ENCODE measurements at regions not wholly inside any gene's neighbourhood (a gene's known extent, or its start where the extent isn't known, plus 50 kb on each side); places are given as distances from the start of the nearest gene placed in this dataset.
A peak's percentile ranks its signal among the peaks of the same experiment; 100 is the strongest.

DNA sequence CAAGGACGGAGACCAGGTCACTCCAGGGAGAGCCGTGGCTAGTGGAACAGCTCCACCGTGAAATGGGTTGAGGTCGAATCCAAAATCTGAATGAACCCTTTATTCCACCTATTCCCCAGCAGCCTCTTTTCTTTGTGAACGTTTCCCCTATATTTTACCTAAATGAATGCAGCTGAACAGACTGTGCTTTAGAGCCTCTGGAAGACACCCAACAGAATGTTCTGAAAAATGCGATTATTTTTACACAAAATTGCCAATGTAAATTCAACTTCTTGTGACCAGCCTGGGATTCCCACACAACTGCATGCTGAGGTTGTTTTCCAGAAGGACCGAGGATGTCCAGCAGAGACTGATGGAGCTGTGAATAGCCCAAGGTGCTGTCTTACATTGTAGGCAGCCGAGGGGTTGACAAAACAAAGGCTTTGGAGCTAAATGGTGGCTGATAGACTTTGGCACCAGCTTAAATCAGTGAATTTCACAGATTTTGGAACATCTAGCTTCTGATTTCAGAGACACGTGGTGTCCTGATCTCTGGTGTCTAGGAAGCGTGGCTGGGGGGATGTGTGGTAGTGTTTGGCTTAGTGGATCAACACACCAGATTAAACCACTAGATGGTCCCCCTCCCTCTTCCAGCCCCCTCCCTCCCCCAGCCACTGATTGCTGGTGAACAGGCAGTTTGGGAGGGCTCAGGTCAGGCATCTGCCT, 150.4 kb downstream of the ZNF664 start:
- no peak for DNase-seq (ENCODE audit: low spot score in 2 of 2)
- Histone ChIP-seq H3K27ac (no peak overlapping the region), H3K27me3 (no peaks in the 10 kb centered on the region), H3K9me3 (no peaks in the 10 kb centered on the region), H3K36me3 (no peaks in the 10 kb centered on the region), H3K4me3 (no peak overlapping the region), H3K4me1 (peaks cover 0 to 21% (median 0%) of the 10 kb centered on the region in 4 donors)
- TF ChIP-seq, protein P1, sequence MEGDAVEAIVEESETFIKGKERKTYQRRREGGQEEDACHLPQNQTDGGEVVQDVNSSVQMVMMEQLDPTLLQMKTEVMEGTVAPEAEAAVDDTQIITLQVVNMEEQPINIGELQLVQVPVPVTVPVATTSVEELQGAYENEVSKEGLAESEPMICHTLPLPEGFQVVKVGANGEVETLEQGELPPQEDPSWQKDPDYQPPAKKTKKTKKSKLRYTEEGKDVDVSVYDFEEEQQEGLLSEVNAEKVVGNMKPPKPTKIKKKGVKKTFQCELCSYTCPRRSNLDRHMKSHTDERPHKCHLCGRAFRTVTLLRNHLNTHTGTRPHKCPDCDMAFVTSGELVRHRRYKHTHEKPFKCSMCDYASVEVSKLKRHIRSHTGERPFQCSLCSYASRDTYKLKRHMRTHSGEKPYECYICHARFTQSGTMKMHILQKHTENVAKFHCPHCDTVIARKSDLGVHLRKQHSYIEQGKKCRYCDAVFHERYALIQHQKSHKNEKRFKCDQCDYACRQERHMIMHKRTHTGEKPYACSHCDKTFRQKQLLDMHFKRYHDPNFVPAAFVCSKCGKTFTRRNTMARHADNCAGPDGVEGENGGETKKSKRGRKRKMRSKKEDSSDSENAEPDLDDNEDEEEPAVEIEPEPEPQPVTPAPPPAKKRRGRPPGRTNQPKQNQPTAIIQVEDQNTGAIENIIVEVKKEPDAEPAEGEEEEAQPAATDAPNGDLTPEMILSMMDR (IDR thresholded peaks at IDR 0.05) = no peak
- TF ChIP-seq POLR2A (IDR thresholded peaks at IDR 0.05) = no peak
- no peak for TF ChIP-seq EP300 (IDR thresholded peaks at IDR 0.05)
- WGBS, 2 donors = 44 to 47% methylated on average over 10 of the region's 10 CpGs

DNA sequence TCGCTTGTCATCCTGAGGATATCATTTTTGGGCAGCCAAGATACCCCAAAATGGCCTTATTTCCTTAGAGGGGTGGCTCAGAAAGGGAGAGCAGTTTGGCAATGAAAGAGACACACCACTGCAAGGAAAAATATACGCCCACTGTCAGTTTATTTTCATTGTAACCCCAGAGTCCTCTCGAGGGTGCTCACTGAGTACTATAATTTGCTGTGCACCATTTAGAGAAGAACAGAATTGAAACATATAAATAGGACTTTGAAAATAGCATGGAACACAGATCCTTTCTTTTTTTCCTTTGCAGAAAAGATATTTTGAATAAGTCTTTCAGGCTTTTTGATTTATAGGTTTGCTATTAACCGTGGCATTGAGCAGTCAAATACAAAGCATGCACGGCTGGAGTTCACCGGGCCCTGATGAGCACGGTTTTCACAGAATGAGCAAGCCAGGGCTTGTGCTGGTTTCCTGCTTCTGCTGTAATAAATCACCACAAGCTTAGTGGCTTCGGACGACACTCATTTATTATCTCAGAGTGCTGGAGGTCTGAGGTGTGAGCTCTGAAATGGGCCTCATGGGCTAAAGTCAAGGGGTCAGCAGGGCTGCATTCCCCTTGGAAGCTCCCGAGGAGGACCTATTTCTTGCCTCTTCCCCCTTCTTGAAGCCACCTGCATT, 152.3 kb downstream of the ZNF664 start:
- DNase-seq (ENCODE audit: low spot score in 2 of 2) = no peak
- Histone ChIP-seq H3K27me3 (no peaks in the 10 kb centered on the region), H3K36me3 (no peaks in the 10 kb centered on the region), H3K27ac (no peak overlapping the region), H3K9me3 (no peaks in the 10 kb centered on the region), H3K4me3 (no peak overlapping the region), H3K4me1 (peaks cover 0 to 21% (median 0%) of the 10 kb centered on the region in 4 donors)
- TF ChIP-seq POLR2A (IDR thresholded peaks at IDR 0.05) = no peak
- WGBS, 2 donors = 53 to 57% methylated on average over 10 of the region's 10 CpGs

DNA sequence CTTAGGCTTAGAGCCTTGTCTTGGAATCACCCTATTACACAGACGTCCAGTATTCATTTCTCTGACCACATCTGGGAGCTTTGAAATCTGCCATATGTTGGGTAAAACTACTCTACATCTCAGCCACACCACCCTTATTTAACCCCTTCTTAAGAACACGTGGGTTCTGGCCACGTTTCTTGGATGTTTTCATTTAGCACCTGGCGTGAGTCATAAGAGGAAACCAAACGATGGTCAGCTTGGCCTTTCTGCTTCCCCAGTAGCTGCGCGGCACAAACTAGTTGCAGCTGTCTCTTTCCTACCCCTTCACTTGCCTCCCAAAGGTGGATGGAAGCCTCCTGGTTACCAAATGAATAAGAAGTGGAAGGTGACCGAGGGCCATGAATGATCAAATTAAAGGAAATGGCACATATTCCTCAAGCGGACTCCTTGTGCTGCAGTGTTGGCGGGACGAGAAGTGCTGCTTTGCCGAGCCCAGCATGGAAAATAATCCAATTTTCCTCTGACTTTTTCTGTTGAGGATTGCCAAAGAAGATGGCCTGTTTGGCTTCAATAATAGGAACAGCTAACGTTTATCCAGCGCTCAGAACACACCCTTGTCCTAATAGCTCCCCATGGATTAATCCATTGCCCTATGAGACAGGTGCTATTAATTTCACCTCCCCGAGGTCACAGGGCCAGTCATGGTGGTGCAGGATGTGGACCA, 154.1 kb downstream of the ZNF664 start:
- H3K4me1 ChIP-seq = peaks cover 0 to 29% (median 0%) of the 10 kb centered on the region in 4 donors
- WGBS, 2 donors = 71 to 72% methylated on average over 15 of the region's 15 CpGs
- no peak for DNase-seq (ENCODE audit: low spot score in 2 of 2)

DNA sequence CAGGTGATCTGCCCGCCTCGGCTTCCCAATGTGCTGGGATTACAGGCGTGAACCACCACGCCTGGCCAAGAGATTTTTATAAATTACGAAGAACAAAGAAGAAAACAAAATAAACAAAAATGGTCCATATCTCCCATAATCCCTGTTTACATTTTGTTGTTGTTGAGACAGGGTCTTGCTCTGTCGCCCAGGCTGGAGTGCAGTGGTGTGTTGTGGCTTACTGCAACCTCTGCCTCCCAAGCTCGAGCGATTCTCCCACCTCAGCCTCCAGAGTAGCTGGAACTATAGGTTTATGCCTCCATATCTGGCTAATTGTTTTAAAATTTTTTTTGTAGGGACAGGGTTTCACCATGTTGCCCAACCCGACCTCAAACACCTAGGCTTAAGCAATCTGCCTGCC, 156.1 kb downstream of the ZNF664 start:
- Histone ChIP-seq H3K27me3 (no peaks in the 10 kb centered on the region), H3K9me3 (no peaks in the 10 kb centered on the region), H3K27ac (no peak overlapping the region), H3K4me1 (peaks cover 0 to 21% (median 0%) of the 10 kb centered on the region in 4 donors), H3K4me3 (no peak overlapping the region), H3K36me3 (no peaks in the 10 kb centered on the region)
- WGBS, 2 donors = 92 to 95% methylated on average over 9 of the region's 9 CpGs
- TF ChIP-seq EP300 (IDR thresholded peaks at IDR 0.05) (no peak), POLR2A (IDR thresholded peaks at IDR 0.05) (no peak)
- TF ChIP-seq, protein P1 (IDR thresholded peaks at IDR 0.05) = no peak
- DNase-seq (ENCODE audit: low spot score in 2 of 2) = no peak

More for the DNA sequence above, 154.1 kb downstream of the ZNF664 start:
- Histone ChIP-seq H3K4me3 (no peak overlapping the region), H3K36me3 (no peaks in the 10 kb centered on the region), H3K9me3 (no peaks in the 10 kb centered on the region), H3K27me3 (no peaks in the 10 kb centered on the region), H3K27ac (peak overlapping the region in 1 of 4 donors; percentile 15)
- TF ChIP-seq POLR2A (IDR thresholded peaks at IDR 0.05) (no peak), EP300 (IDR thresholded peaks at IDR 0.05) (no peak)
- TF ChIP-seq, protein P1 (IDR thresholded peaks at IDR 0.05) = no peak

DNA sequence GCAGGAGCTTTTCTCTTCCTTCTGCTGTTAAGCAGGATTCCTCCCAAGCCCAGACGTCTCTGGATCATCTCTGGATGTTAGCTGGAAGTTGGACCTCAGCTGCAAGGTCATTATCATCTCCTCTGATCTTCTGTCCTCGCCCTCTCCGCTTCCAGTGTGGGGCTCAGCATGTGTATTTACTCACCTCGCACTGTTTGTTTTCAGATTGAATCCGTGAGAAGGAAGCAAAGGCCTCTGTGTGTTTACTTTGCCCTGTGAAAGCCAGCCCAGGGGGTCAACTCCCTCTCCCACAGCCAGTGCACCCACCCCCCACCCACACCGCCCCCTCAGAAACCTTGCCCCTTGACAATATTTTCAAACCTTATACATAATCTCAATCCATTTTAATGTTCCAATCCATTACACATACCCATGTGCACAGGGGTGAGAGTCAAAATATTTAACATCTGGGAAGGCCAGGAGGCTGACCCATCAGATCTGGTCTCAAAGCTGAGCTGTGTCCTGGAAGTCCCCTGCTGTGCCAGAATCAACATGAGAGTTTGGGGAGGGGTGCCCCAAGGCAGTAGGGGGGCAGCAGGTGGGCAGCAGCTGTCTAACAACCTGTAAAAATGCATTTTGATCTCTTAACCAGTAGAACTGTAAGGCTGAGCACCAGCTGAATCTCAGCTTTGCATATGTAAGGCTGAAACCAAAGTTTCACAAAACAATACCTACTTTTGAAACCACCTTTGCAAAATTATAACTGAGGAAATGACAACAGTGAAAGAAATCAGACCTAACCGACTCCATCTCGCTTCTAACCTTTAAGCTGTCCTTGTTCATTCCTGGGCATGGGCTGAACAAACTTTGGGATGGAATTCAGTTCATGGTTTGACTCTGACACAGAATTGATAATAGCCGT, 157.9 kb downstream of the ZNF664 start:
- no peak for TF ChIP-seq POLR2A (IDR thresholded peaks at IDR 0.05)
- TF ChIP-seq, protein P1 (IDR thresholded peaks at IDR 0.05) = no peak
- TF ChIP-seq EP300 (IDR thresholded peaks at IDR 0.05) = no peak
- H3K4me1 ChIP-seq = peaks cover 0 to 16% (median 0%) of the 10 kb centered on the region in 4 donors
- no peaks in the 10 kb centered on the region for H3K27me3 ChIP-seq
- no peak overlapping the region for H3K4me3 ChIP-seq
- no peak for DNase-seq (ENCODE audit: low spot score in 2 of 2)
- no peaks in the 10 kb centered on the region for H3K9me3 ChIP-seq
- H3K36me3 ChIP-seq = no peaks in the 10 kb centered on the region
- WGBS, 2 donors = 59 to 62% methylated on average over 9 of the region's 9 CpGs
- H3K27ac ChIP-seq = no peak overlapping the region

Measured in tibial nerve (tissue), 4 donors.